Ovary (tissue), 7 donors: ENCODE measurements at regions not wholly inside any gene's neighbourhood (a gene's known extent, or its start where the extent isn't known, plus 50 kb on each side); places are given as distances from the start of the nearest gene placed in this dataset.
"Not testable (repeated sequence)": the region's sequence is repeated elsewhere in the genome, so short reads cannot be mapped to it uniquely, and the experiment has no call there.

Experiments
- DNase-seq, 5 donors: peaks; one replicate each; pipeline ENCODE4 v3.0.0-alpha.2; 2019 to 2020
- H3K27ac ChIP-seq, 2 donors: fragments of 200-600 bp; one replicate each; pipeline versions ENCODE4 v1.5.1 to v1.8.0; 2019 to 2022
- H3K27me3 ChIP-seq: fragments of 200-600 bp; one replicate; pipeline ENCODE4 v1.8.0; 2022
- H3K36me3 ChIP-seq: fragments of 200-600 bp; sonication (generic); one replicate; pipeline ENCODE4 v1.5.1; 2019
- H3K4me1 ChIP-seq: one replicate; pipeline ENCODE4 v1.8.1; 2013; ENCODE audit warnings: mild to moderate bottlenecking, moderate library complexity; ENCODE audit not compliant: insufficient read depth
- H3K4me3 ChIP-seq: fragments of 200-600 bp; sonication (generic); one replicate; pipeline ENCODE4 v1.5.1; 2017
- H3K9me3 ChIP-seq, 2 donors: fragments of 200-600 bp in 1 of 2; sonication (generic) in 1 of 2; one replicate each; pipeline versions ENCODE4 v1.5.1 to v1.8.1; 2013 to 2019; ENCODE audit warnings: mild to moderate bottlenecking in 1 of 2, moderate library complexity in 1 of 2
- EP300 ChIP-seq: sonication (generic); formaldehyde crosslinking; IDR thresholded peaks from one replicate; pipeline ENCODE4 v1.6.1; 2017; ENCODE audit warnings: antibody characterized with exemption
- POLR2A ChIP-seq: fragments of 450-650 bp; IDR thresholded peaks from one replicate; pipeline ENCODE4 v1.6.1; 2017; ENCODE audit warnings: antibody characterized with exemption, mild to moderate bottlenecking, moderate library complexity
- WGBS, 3 donors: extraction: QIAGEN DNeasy Blood & Tissue Kit in 1 of 3; methylation state at CpG; one replicate each; pipeline versions ENCODE4 v1.1.5 to v1.1.7; 2013 to 2017; 5-methylcytosine and 5-hydroxymethylcytosine counted together
- intact Hi-C, 4 donors: fragments of 100-400 bp; cut with DNase I; formaldehyde crosslinking; loops; one replicate each; pipeline versions ENCODE4 v1.11.0 to v1.15.1; 2022 to 2023
- TF ChIP-seq, protein P1 (sequence below), 3 donors: fragments of 450-650 bp in 2 of 3; fragments of 200-600 bp in 1 of 3; IDR thresholded peaks; one replicate each; pipeline versions ENCODE4 v1.5.1 to v1.8.0; 2016 to 2022; ENCODE audit warnings: antibody characterized with exemption in 3 of 3, mild to moderate bottlenecking in 1 of 3
- donor health status: DM: no; HTN: no; CAD: no; lungs with moderate emphysema.
- donor health status: DM: no; HTN: no; CAD: no.
- donor health status: Bipolar disorder and iron deficiency.
- donor health status: DM: no; HTN: no; CAD: no.
- donor health status: DM: yes; HTN: yes; CAD: no.

DNA sequence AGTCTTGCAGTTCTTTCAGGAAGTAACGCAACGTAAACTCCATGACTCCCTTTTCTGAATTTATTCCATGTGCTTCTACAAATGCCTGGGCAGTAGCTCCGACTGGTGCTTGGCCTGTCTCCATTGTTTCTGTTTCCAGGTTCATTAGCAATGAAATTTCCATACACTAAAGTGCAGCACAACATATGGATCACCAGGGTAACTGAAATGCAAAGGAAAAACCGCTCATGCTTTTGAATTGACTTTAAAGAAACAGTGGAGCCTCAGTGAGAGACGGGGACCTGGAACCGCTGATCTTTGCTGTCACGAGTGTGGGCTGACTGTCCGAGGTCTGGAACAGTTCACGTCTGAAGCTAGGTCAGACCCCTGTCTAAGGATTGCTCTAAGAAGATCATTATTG, 126.5 kb upstream of the IGFBP3 start:
- no peaks in the 10 kb centered on the region for H3K27me3 ChIP-seq
- no peak for DNase-seq
- H3K36me3 ChIP-seq = no peaks in the 10 kb centered on the region
- H3K27ac ChIP-seq = no peak overlapping the region
- TF ChIP-seq, protein P1, sequence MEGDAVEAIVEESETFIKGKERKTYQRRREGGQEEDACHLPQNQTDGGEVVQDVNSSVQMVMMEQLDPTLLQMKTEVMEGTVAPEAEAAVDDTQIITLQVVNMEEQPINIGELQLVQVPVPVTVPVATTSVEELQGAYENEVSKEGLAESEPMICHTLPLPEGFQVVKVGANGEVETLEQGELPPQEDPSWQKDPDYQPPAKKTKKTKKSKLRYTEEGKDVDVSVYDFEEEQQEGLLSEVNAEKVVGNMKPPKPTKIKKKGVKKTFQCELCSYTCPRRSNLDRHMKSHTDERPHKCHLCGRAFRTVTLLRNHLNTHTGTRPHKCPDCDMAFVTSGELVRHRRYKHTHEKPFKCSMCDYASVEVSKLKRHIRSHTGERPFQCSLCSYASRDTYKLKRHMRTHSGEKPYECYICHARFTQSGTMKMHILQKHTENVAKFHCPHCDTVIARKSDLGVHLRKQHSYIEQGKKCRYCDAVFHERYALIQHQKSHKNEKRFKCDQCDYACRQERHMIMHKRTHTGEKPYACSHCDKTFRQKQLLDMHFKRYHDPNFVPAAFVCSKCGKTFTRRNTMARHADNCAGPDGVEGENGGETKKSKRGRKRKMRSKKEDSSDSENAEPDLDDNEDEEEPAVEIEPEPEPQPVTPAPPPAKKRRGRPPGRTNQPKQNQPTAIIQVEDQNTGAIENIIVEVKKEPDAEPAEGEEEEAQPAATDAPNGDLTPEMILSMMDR (IDR thresholded peaks at IDR 0.05) = no peak
- TF ChIP-seq EP300 (no peak), POLR2A (no peak)
- no peak overlapping the region for H3K4me3 ChIP-seq
- WGBS, 3 donors = 80 to 87% (median 86%) methylated on average over 9 of the region's 9 CpGs
- H3K9me3 ChIP-seq = no peaks in the 10 kb centered on the region
- H3K4me1 ChIP-seq = no peaks in the 10 kb centered on the region
- intact Hi-C loops = no loop called here

DNA sequence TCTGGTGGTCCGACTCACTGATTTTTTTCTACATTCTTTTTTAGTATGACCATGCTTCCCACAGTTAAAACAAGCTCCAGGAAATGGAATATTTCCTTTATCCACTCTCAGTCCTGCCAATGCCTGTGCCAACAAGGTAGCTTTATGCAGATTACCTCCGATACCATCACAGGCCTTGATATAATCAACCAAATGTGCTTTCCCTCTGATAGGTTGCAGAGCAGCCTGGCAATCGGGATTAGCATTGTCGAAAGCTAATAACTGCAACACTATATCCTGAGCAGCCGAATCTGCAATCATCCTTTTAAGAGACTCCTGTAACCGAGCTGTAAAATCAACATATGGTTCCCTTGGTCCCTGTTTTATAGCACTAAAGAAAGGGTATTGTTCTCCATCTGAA, 122.3 kb upstream of the IGFBP3 start:
- DNase-seq, H3K27me3 ChIP-seq, H3K36me3 ChIP-seq, H3K27ac ChIP-seq, H3K4me3 ChIP-seq, H3K9me3 ChIP-seq, H3K4me1 ChIP-seq, intact Hi-C loops: not testable (repeated sequence)
- WGBS, 3 donors = 80 to 91% (median 88%) methylated on average over 6 of the region's 6 CpGs

DNA sequence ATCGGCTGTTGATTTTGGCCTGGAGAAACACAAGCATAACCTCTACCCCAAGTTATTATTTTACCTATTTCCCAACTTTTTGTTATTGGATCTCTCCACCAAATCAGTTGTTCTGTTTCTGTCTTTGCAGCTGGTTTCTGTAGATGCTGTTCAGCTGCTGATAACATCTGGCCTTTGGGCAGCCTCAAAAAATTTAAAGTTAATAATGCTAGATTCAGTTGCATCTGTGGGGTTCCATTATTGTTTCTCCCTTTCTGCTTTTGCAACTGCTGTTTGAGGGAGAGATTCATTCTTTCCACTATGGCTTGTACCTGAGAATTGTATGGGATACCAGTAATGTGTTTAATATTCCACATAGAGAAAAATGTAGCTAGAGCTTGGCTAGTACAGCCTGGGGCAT, 118.7 kb upstream of the IGFBP3 start:
- intact Hi-C loops, DNase-seq, H3K4me1 ChIP-seq, H3K9me3 ChIP-seq, H3K27ac ChIP-seq, H3K36me3 ChIP-seq, H3K27me3 ChIP-seq, H3K4me3 ChIP-seq: not testable (repeated sequence)
- 91 to 95% (median 93%) methylated on average over 1 of the region's 1 CpG for WGBS, 3 donors

DNA sequence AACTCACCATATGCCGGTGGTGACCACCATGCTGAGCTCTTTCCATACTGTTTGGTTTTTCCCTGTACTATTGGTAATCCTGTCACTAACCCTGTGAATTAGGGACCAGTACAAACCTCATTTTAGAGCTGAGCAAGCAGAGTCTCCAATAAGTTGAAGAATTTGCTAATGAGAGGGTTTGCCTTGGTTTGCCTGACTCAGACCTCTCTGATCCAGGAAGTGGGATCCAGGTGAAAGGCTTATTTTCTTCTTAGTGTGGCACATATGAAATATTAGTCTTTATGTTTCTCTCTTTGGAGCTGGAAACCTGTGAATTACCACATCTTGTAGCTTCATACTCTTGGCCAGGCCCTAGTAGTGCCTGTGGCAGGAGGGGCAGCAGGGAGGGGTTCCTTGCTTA, 114.1 kb upstream of the IGFBP3 start:
- no peaks in the 10 kb centered on the region for H3K27me3 ChIP-seq
- H3K4me1 ChIP-seq = no peaks in the 10 kb centered on the region
- DNase-seq = no peak
- H3K27ac ChIP-seq = no peak overlapping the region
- H3K36me3 ChIP-seq = no peaks in the 10 kb centered on the region
- WGBS, 3 donors = 93 to 98% (median 96%) methylated on average over 1 of the region's 1 CpG
- TF ChIP-seq EP300 (no peak), POLR2A (no peak)
- TF ChIP-seq, protein P1 (IDR thresholded peaks at IDR 0.05) = no peak
- no peaks in the 10 kb centered on the region for H3K9me3 ChIP-seq
- intact Hi-C loops = no loop called here
- H3K4me3 ChIP-seq = no peak overlapping the region

DNA sequence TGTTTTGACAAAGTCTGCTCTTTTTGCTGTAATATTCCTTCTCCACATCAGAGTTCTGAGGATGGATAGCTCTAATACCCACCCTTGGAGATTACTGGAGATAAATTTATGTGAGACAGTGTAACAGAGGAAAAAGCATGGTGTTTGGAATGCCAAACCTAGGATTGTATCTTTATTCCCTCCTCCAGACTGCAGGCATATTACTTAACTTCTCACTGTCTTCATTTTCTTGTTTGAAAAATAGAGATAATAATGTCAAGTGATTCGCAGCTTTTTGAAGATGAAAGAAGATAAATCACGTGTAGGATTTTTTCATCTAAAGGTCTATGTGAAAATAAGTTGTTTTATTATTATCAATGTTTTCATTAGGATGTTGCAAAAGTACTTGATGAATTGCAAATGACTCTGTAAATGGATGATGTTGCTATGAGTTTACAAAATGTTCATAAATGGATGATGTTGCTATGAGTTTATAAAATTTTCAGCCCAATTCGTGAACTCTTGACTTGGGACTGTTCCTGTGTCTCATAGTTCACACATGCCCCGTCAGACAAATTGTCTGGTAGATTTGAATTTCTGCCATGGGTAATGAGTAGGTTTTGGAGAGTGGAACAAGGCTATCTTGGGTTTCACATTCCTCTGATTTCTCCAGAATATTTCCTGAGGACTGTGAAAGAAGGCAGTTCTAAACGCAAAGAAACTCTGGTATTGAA, 113.1 kb upstream of the IGFBP3 start:
- Histone ChIP-seq H3K27me3 (no peaks in the 10 kb centered on the region), H3K4me1 (no peaks in the 10 kb centered on the region), H3K4me3 (no peak overlapping the region), H3K9me3 (no peaks in the 10 kb centered on the region), H3K36me3 (no peaks in the 10 kb centered on the region), H3K27ac (no peak overlapping the region)
- no peak for DNase-seq
- TF ChIP-seq POLR2A (no peak), EP300 (no peak)
- TF ChIP-seq, protein P1 (IDR thresholded peaks at IDR 0.05) = no peak
- intact Hi-C loops = no loop called here
- 11 to 28% (median 12%) methylated on average over 5 of the region's 5 CpGs for WGBS, 3 donors
